Hepatocyte (in vitro differentiated cells): ENCODE measurements at regions not wholly inside any gene's neighbourhood (a gene's known extent, or its start where the extent isn't known, plus 50 kb on each side); places are given as distances from the start of the nearest gene placed in this dataset.

Experiments
- DNase-seq: peaks from one replicate; pipeline ENCODE4 v3.0.0-alpha.2; 2016; ENCODE audit warnings: low spot score
- H2AFZ ChIP-seq: fragments of 200-600 bp; sonication (generic); 2 replicates; pipeline ENCODE4 v1.6.0; 2016; ENCODE audit warnings: antibody characterized with exemption, mild to moderate bottlenecking
- H3K27ac ChIP-seq: fragments of 200-600 bp; sonication (generic); 2 replicates; pipeline ENCODE4 v1.5.1; 2016; ENCODE audit warnings: mild to moderate bottlenecking
- H3K27me3 ChIP-seq: fragments of 200-600 bp; sonication (generic); 2 replicates; pipeline ENCODE4 v1.6.1; 2016
- H3K36me3 ChIP-seq: fragments of 200-600 bp; sonication (generic); replicated peaks from 2 replicates; pipeline ENCODE4 v1.5.1; 2016; ENCODE audit warnings: low read depth; ENCODE audit not compliant: insufficient read depth
- H3K4me1 ChIP-seq: fragments of 200-600 bp; sonication (generic); 2 replicates; pipeline ENCODE4 v1.5.1; 2016; ENCODE audit warnings: mild to moderate bottlenecking, moderate library complexity; ENCODE audit not compliant: insufficient read depth
- H3K4me2 ChIP-seq: fragments of 200-600 bp; sonication (generic); 2 replicates; pipeline ENCODE4 v1.6.0; 2016
- H3K4me3 ChIP-seq: fragments of 200-600 bp; sonication (generic); 2 replicates; pipeline ENCODE4 v1.5.1; 2016; ENCODE audit warnings: mild to moderate bottlenecking
- H3K79me2 ChIP-seq: fragments of 200-600 bp; sonication (generic); 2 replicates; pipeline ENCODE4 v1.6.0; 2017; ENCODE audit warnings: mild to moderate bottlenecking
- H3K9me2 ChIP-seq: fragments of 200-600 bp; sonication (generic); replicated peaks from 2 replicates; pipeline ENCODE4 v1.6.0; 2017; ENCODE audit warnings: mild to moderate bottlenecking; ENCODE audit not compliant: insufficient read depth
- H3K9me3 ChIP-seq: fragments of 200-600 bp; sonication (generic); 2 replicates; pipeline ENCODE4 v1.5.1; 2016; ENCODE audit warnings: low read depth, mild to moderate bottlenecking
- H4K20me1 ChIP-seq: fragments of 200-600 bp; sonication (generic); 2 replicates; pipeline ENCODE4 v1.6.0; 2016; ENCODE audit warnings: mild to moderate bottlenecking; ENCODE audit not compliant: insufficient read depth, poor library complexity, severe bottlenecking
- EZH2 ChIP-seq: fragments of 200-600 bp; sonication (generic); IDR thresholded peaks from 2 replicates; pipeline ENCODE4 v1.6.1; 2016; ENCODE audit warnings: antibody characterized with exemption, mild to moderate bottlenecking, borderline replicate concordance
- EZH2phosphoT487 ChIP-seq: fragments of 200-600 bp; sonication (generic); IDR thresholded peaks from one replicate; pipeline ENCODE4 v1.6.1; 2018; ENCODE audit warnings: antibody characterized with exemption, mild to moderate bottlenecking, low read depth, moderate library complexity; ENCODE audit not compliant: unreplicated experiment, severe bottlenecking
- WGBS: methylation state at CpG from one replicate; pipeline ENCODE4 v1.1.6; 2016; ENCODE audit warnings: low lambda C conversion rate; ENCODE audit errors: missing lambda C conversion rate; 5-methylcytosine and 5-hydroxymethylcytosine counted together
- TF ChIP-seq, protein P1 (sequence below): fragments of 200-600 bp; sonication (generic); IDR thresholded peaks from 2 replicates; pipeline ENCODE4 v1.5.1; 2016; ENCODE audit warnings: antibody characterized with exemption, mild to moderate bottlenecking; ENCODE audit not compliant: poor library complexity

DNA sequence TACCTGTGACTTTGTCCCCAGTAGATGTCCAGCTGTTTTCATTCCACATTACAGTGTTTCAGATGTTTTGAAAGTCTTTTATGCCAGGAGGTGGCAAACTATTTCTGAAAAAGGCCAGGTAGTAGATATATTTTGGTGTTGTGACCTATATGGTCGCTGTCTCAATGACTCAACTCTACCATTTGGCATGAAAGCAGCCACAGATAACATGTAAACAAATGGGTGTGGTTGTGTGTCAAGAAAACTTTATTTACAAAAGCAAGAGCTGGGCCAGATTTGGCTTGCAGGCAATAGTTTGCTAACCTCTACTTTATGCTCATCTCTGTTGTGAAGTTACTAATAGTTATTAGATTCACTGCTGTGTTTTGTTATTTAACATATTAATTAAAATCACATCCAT lies 728.7 kb upstream of the EEF2KMT start:
- no peak for DNase-seq
- WGBS, result 95% methylated on average over 1 of the region's 1 CpG
- Histone ChIP-seq H3K27me3 (no peaks in the 10 kb centered on the region), H3K4me1 (no peaks in the 10 kb centered on the region), H3K4me2 (no peak overlapping the region), H3K79me2 (no peaks in the 10 kb centered on the region), H2AFZ (no peak overlapping the region), H3K27ac (no peak overlapping the region), H3K9me2 (no peaks in the 10 kb centered on the region), H3K36me3 (no peaks in the 10 kb centered on the region), H3K9me3 (no peaks in the 10 kb centered on the region), H4K20me1 (no peaks in the 10 kb centered on the region), H3K4me3 (no peak overlapping the region)
- TF ChIP-seq EZH2phosphoT487 (no peak), EZH2 (no peak)
- TF ChIP-seq, protein P1, sequence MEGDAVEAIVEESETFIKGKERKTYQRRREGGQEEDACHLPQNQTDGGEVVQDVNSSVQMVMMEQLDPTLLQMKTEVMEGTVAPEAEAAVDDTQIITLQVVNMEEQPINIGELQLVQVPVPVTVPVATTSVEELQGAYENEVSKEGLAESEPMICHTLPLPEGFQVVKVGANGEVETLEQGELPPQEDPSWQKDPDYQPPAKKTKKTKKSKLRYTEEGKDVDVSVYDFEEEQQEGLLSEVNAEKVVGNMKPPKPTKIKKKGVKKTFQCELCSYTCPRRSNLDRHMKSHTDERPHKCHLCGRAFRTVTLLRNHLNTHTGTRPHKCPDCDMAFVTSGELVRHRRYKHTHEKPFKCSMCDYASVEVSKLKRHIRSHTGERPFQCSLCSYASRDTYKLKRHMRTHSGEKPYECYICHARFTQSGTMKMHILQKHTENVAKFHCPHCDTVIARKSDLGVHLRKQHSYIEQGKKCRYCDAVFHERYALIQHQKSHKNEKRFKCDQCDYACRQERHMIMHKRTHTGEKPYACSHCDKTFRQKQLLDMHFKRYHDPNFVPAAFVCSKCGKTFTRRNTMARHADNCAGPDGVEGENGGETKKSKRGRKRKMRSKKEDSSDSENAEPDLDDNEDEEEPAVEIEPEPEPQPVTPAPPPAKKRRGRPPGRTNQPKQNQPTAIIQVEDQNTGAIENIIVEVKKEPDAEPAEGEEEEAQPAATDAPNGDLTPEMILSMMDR, result no peak

DNA sequence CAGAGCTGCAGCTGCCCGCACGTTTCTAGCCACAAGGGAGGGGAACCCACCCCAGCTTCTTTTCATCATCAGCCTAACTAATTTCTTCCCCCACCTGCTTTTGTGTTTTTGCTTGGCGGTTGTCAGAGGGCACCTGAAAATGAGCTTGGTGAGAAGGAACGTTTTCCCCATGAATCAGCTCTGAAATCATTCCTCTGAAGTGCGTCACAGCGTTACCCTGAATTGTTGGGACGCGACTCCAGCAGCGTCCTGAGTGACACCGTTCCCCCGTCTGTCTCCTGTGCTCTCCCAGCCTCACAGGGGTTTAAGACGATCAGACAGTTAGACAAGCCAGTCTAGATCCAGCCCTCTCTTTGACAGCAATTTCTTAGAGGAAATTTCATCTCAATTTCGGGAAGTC lies 722.9 kb upstream of the EEF2KMT start:
- H3K36me3 ChIP-seq, result no peaks in the 10 kb centered on the region
- TF ChIP-seq, protein P1, result no peak
- TF ChIP-seq EZH2phosphoT487 (no peak), EZH2 (no peak)
- H3K27ac ChIP-seq, result no peak overlapping the region
- H4K20me1 ChIP-seq, result no peaks in the 10 kb centered on the region
- no peak overlapping the region for H2AFZ ChIP-seq
- H3K79me2 ChIP-seq, result no peaks in the 10 kb centered on the region
- H3K4me3 ChIP-seq, result no peak overlapping the region
- no peak for DNase-seq
- H3K4me2 ChIP-seq, result no peak overlapping the region
- no peaks in the 10 kb centered on the region for H3K9me3 ChIP-seq
- H3K4me1 ChIP-seq, result no peaks in the 10 kb centered on the region
- WGBS, result 88% methylated on average over 13 of the region's 13 CpGs
- H3K9me2 ChIP-seq, result no peaks in the 10 kb centered on the region
- no peaks in the 10 kb centered on the region for H3K27me3 ChIP-seq

- TF ChIP-seq, protein P1, result no peak
- no peak for TF ChIP-seq EZH2phosphoT487
- no peak for TF ChIP-seq EZH2
- no peak overlapping the region for H2AFZ ChIP-seq
These were observed 718.1 kb upstream of the EEF2KMT start for GRCh38 chr16:5815570-5816237.

More at GRCh38 chr16:5815570-5816237, 718.1 kb upstream of the EEF2KMT start:
- H3K27me3 ChIP-seq, result no peaks in the 10 kb centered on the region
- H3K27ac ChIP-seq, result no peak overlapping the region
- no peaks in the 10 kb centered on the region for H3K79me2 ChIP-seq
- H3K4me2 ChIP-seq, result no peak overlapping the region
- WGBS, result 78% methylated on average over 6 of the region's 6 CpGs
- no peaks in the 10 kb centered on the region for H3K9me2 ChIP-seq
- H3K9me3 ChIP-seq, result no peaks in the 10 kb centered on the region
- no peak for DNase-seq
- H3K4me3 ChIP-seq, result no peak overlapping the region
- H4K20me1 ChIP-seq, result no peaks in the 10 kb centered on the region
- H3K4me1 ChIP-seq, result no peaks in the 10 kb centered on the region
- no peaks in the 10 kb centered on the region for H3K36me3 ChIP-seq
